IMR-90 (cell line): ENCODE measurements at regions not wholly inside any gene's neighbourhood (a gene's known extent, or its start where the extent isn't known, plus 50 kb on each side); places are given as distances from the start of the nearest gene placed in this dataset.

Source experiments
- ATAC-seq: fragments of 200-7000 bp; cut with Tn5 transposase; 2 replicates; pipeline ENCODE4 v1.9.1; 2020; ENCODE audit warnings: low read depth, mild to moderate bottlenecking, moderate library complexity
- BruUV-seq: library from RNA; stranded (reverse); fragments of 400-500 nt; replicated peaks from 2 replicates; lab custom pipeline; 2021; lab: Mats Ljungman, UMichigan
- CTCF ChIA-PET: fragments of 300-600 bp; formaldehyde crosslinking; extraction: SDS; loops from one replicate; lab custom pipeline; 2021; ENCODE audit warnings: antibody characterized with exemption; lab: Yijun Ruan, JAX
- POLR2A ChIA-PET: fragments of 300-600 bp; sonication (Branson Sonifier 250); formaldehyde crosslinking; loops from one replicate; lab custom pipeline; 2022; ENCODE audit warnings: antibody characterized with exemption; ENCODE audit not compliant: unreplicated experiment; lab: Charles Lee
- DNase-seq: peaks from one replicate; pipeline ENCODE4 v3.0.0; 2013
- H2AFZ ChIP-seq: replicated peaks from 2 replicates; pipeline ENCODE3; 2013; ENCODE audit warnings: low read length, mild to moderate bottlenecking; ENCODE audit not compliant: poor library complexity
- H2AK5ac ChIP-seq: 2 replicates; pipeline ENCODE4 v1.6.1; 2013; ENCODE audit warnings: low read depth, low read length, inconsistent platforms
- H2AK9ac ChIP-seq: replicated peaks from 2 replicates; pipeline ENCODE3; 2013; ENCODE audit warnings: mild to moderate bottlenecking, low read depth, low read length, moderate library complexity; ENCODE audit not compliant: poor library complexity
- H2BK120ac ChIP-seq: 2 replicates; pipeline ENCODE4 v1.6.1; 2013; ENCODE audit warnings: low read depth, low read length, inconsistent platforms
- H2BK15ac ChIP-seq: 3 replicates; pipeline ENCODE4 v1.6.1; 2013; ENCODE audit warnings: low read depth, low read length, inconsistent platforms
- H2BK20ac ChIP-seq: 2 replicates; pipeline ENCODE4 v1.6.1; 2013; ENCODE audit warnings: low read depth, mild to moderate bottlenecking, inconsistent platforms, low read length, moderate library complexity
- H2BK5ac ChIP-seq: 2 replicates; pipeline ENCODE4 v1.6.1; 2013; ENCODE audit warnings: mild to moderate bottlenecking, low read depth, low read length, inconsistent platforms; ENCODE audit not compliant: poor library complexity, severe bottlenecking
- H3K14ac ChIP-seq: replicated peaks from 2 replicates; pipeline ENCODE4 v1.6.1; 2013; ENCODE audit warnings: low read depth, low read length, inconsistent platforms
- H3K18ac ChIP-seq: 2 replicates; pipeline ENCODE4 v1.6.1; 2013; ENCODE audit warnings: low read depth, low read length, control low read depth
- H3K23ac ChIP-seq: 2 replicates; pipeline ENCODE4 v1.6.1; 2013; ENCODE audit warnings: low read depth, low read length, inconsistent platforms
- H3K27ac ChIP-seq: 2 replicates; pipeline ENCODE4 v1.5.1; 2013; ENCODE audit warnings: mild to moderate bottlenecking, control low read depth, low read length; ENCODE audit not compliant: insufficient read depth
- H3K27me3 ChIP-seq: 2 replicates; pipeline ENCODE4 v1.6.1; 2013; ENCODE audit warnings: low read length; ENCODE audit not compliant: control insufficient read depth, insufficient read depth
- H3K36me3 ChIP-seq: 2 replicates; pipeline ENCODE4 v1.6.1; 2013; ENCODE audit warnings: low read length, mixed read lengths; ENCODE audit not compliant: control insufficient read depth, insufficient read depth
- H3K4ac ChIP-seq: 2 replicates; pipeline ENCODE4 v1.6.1; 2013; ENCODE audit warnings: low read depth, low read length, inconsistent platforms
- H3K4me1 ChIP-seq: 2 replicates; pipeline ENCODE4 v1.6.1; 2013; ENCODE audit warnings: low read length, mixed read lengths; ENCODE audit not compliant: control insufficient read depth, insufficient read depth
- H3K4me2 ChIP-seq: 2 replicates; pipeline ENCODE4 v1.6.1; 2013; ENCODE audit warnings: low read depth, mild to moderate bottlenecking, control low read depth, low read length, moderate library complexity
- H3K4me3 ChIP-seq: 2 replicates; pipeline ENCODE4 v1.5.1; 2013; ENCODE audit warnings: low read depth, mild to moderate bottlenecking, control low read depth, low read length, moderate library complexity; ENCODE audit not compliant: insufficient read depth
- H3K56ac ChIP-seq: 2 replicates; pipeline ENCODE4 v1.6.1; 2013; ENCODE audit warnings: low read length, inconsistent platforms; ENCODE audit not compliant: insufficient read depth; ENCODE audit errors: extremely low read depth
- H3K79me1 ChIP-seq, 2 experiments: 2 replicates each; pipeline ENCODE4 v1.6.1; 2013; ENCODE audit warnings: low read length in 2 of 2, inconsistent platforms in 1 of 2, low read depth in 1 of 2
- H3K9ac ChIP-seq: 2 replicates; pipeline ENCODE4 v1.6.1; 2013; ENCODE audit warnings: low read depth, low read length, control low read depth
- H3K9me1 ChIP-seq: 2 replicates; pipeline ENCODE4 v1.6.1; 2013; ENCODE audit warnings: low read length, inconsistent platforms; ENCODE audit not compliant: insufficient read depth
- H3K9me3 ChIP-seq: 2 replicates; pipeline ENCODE4 v1.6.1; 2013; ENCODE audit warnings: low read length; ENCODE audit not compliant: control insufficient read depth, insufficient read depth
- H4K20me1 ChIP-seq: 2 replicates; pipeline ENCODE4 v1.6.1; 2013; ENCODE audit warnings: low read length, inconsistent platforms; ENCODE audit not compliant: insufficient read depth
- H4K5ac ChIP-seq: 2 replicates; pipeline ENCODE4 v1.6.1; 2013; ENCODE audit warnings: mild to moderate bottlenecking, low read depth, low read length, control low read depth
- H4K8ac ChIP-seq, 2 experiments: 2 replicates each; pipeline ENCODE4 v1.6.1; 2013; ENCODE audit warnings: low read depth in 2 of 2, low read length in 2 of 2, control low read depth in 1 of 2, inconsistent platforms in 1 of 2
- H4K91ac ChIP-seq: 2 replicates; pipeline ENCODE4 v1.6.1; 2013; ENCODE audit warnings: low read depth, low read length, inconsistent platforms; ENCODE audit not compliant: insufficient read depth
- CHD1 ChIP-seq: IDR thresholded peaks from 2 replicates; pipeline ENCODE4 v1.6.1; 2012; ENCODE audit warnings: low read depth, low read length, improper control_type of control experiment
- FOS ChIP-seq: fragments of 150-350 bp; IDR thresholded peaks from 2 replicates; pipeline ENCODE4 v1.6.1; 2016; ENCODE audit warnings: low read depth, low read length
- MXI1 ChIP-seq: IDR thresholded peaks from 2 replicates; pipeline ENCODE4 v1.6.1; 2012; ENCODE audit warnings: low read depth, mild to moderate bottlenecking, low read length, moderate library complexity, borderline replicate concordance
- RAD21 ChIP-seq: IDR thresholded peaks from 2 replicates; pipeline ENCODE4 v1.6.1; 2012; ENCODE audit warnings: low read length, improper control_type of control experiment
- WGBS, 2 experiments: methylation state at CpG; one replicate each; pipeline versions ENCODE4 v1.1.5 to v1.1.7; 2013; ENCODE audit warnings: missing lambda C conversion rate in 2 of 2; ENCODE audit not compliant: insufficient read length in 1 of 2; ENCODE audit errors: extremely low coverage in 2 of 2; 5-methylcytosine and 5-hydroxymethylcytosine counted together
- dilution Hi-C: fragments of 300-500 bp; cut with HindIII; formaldehyde crosslinking; loops from one replicate; pipeline ENCODE4 v1.14.3; 2018; ENCODE audit warnings: low sequenced_read_pairs; ENCODE audit not compliant: unreplicated experiment
- in situ Hi-C: fragments of 300-500 bp; cut with MboI; formaldehyde crosslinking; loops from 3 replicates; pipeline ENCODE4 v1.14.3; 2019; ENCODE audit warnings: low sequenced_read_pairs, inconsistent platforms, mixed read lengths
- intact Hi-C: fragments of 100-400 bp; cut with micrococcal nuclease; formaldehyde crosslinking; loops from 2 replicates; pipeline ENCODE4 v1.10.0; 2022

DNA sequence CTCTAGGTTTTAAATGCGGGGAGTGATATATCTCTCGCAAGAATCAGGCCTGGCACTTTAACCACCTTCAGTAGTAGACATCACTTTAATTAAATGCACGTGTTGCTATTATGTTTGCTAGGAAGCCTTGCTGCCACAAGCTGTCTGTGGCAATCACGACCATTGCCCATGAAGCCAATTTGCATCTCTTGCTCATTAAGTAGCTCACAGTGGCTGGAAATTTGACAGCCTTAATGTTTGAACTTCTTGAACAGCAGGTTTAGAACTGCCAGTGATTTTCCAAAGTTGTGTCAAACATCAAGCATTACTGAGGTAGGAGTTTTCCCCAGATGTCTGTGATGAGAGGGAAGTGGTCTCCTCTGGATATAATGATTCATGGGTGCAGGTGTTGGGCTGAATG, 642.3 kb upstream of the CPEB2 start:
- H3K27me3 ChIP-seq, result no peaks in the 10 kb centered on the region
- H3K4ac ChIP-seq, result no peak overlapping the region
- no peak overlapping the region for H3K18ac ChIP-seq
- H3K56ac ChIP-seq, result no peak overlapping the region
- no peak overlapping the region for H3K23ac ChIP-seq
- no peak overlapping the region for H2AFZ ChIP-seq
- DNase-seq (no peak), ATAC-seq (no peak)
- H3K9ac ChIP-seq, result no peak overlapping the region
- BruUV-seq, result no TSS peak
- no peak overlapping the region for H2AK5ac ChIP-seq
- no peaks in the 10 kb centered on the region for H3K79me1 ChIP-seq
- WGBS, 2 experiments, result 17% methylated on average over 1 of the region's 4 CpGs; no CpG with 5 or more reads in 1 of the 2 experiments
- no peak overlapping the region for H2BK120ac ChIP-seq
- H4K8ac ChIP-seq, result no peak overlapping the region
- no peak overlapping the region for H2BK20ac ChIP-seq
- dilution Hi-C loops (no loop called here), in situ Hi-C loops (no loop called here), intact Hi-C loops (no loop called here)
- H4K91ac ChIP-seq, result no peak overlapping the region
- ChIA-PET CTCF (no interaction called here), POLR2A (no interaction called here)
- no peak overlapping the region for H3K27ac ChIP-seq
- H4K20me1 ChIP-seq, result no peaks in the 10 kb centered on the region
- no peak overlapping the region for H4K5ac ChIP-seq
- no peaks in the 10 kb centered on the region for H3K4me1 ChIP-seq
- H3K9me3 ChIP-seq, result no peaks in the 10 kb centered on the region
- H3K36me3 ChIP-seq, result no peaks in the 10 kb centered on the region
- no peak overlapping the region for H2BK15ac ChIP-seq
- H3K14ac ChIP-seq, result no peak overlapping the region
- H2AK9ac ChIP-seq, result no peak overlapping the region
- TF ChIP-seq RAD21, result no peak
- TF ChIP-seq CHD1, result no peak
- no peak for TF ChIP-seq MXI1
- no peak for TF ChIP-seq FOS
- no peak overlapping the region for H3K4me2 ChIP-seq
- H3K4me3 ChIP-seq, result no peak overlapping the region
- H3K9me1 ChIP-seq, result no peaks in the 10 kb centered on the region
- no peak overlapping the region for H2BK5ac ChIP-seq
